ENCODE measurements at regions not wholly inside any gene's neighbourhood (a gene's known extent, or its start where the extent isn't known, plus 50 kb on each side); places are given as distances from the start of the nearest gene placed in this dataset.

DNA sequence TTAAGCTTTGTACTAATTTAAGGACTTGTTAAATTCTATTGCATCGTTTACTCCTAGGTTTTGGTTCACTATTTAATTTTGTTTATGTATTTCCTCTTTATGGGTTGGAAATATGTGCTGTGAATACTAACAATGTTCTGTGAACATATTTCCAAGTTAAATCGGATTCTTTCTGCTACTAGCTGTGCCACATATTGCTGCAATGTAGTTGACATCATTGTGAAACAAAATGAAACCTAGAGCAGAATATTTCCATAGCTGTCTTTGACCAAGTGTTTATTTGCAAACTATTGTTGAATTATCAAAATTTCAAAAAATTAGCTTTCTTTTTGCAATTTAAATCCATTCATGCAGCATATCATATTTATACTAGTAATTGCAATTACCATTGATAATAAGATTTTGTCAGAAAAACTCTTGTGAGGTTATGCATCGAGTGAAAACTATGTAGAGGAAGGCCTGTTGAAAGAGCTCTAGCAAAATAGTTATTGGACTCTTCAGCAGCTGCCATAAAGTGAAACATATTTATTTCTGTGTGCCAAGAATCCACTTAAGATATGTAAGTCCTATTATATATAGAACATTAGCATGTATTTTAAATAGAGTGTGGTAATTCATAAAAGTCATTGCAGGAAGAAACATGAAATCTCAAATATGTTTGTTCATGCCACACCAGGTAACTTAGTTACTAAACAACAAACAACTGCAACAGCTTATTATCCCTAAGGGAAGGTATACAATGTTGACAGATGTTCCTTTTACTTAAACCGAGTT is 575.1 kb downstream of the SLITRK6 start:
- no peaks in the 10 kb centered on the region for H3K9me3 ChIP-seq (ENCODE audit: low read depth)
- H3K4me1 ChIP-seq (ENCODE audit: insufficient read depth) = no peaks in the 10 kb centered on the region
- TF ChIP-seq EZH2 (IDR thresholded peaks at IDR 0.05; ENCODE audit: insufficient read depth, poor library complexity, severe bottlenecking) (no peak), EZH2phosphoT487 (IDR thresholded peaks at IDR 0.05; ENCODE audit: insufficient read depth, low read depth) (no peak)
- no peaks in the 10 kb centered on the region for H3K79me2 ChIP-seq (ENCODE audit: insufficient read depth)
- no peak overlapping the region for H3K9ac ChIP-seq
- WGBS, 2 experiments (ENCODE audit: low coverage in 1 of 2, low lambda C conversion rate in 2 of 2, missing lambda C conversion rate in 2 of 2) = 3 to 4% methylated on average over 4 of the region's 4 CpGs
- no peaks in the 10 kb centered on the region for H3K36me3 ChIP-seq (ENCODE audit: low read depth)
- no peaks in the 10 kb centered on the region for H4K20me1 ChIP-seq (ENCODE audit: insufficient read depth)
- DNase-seq = no peak
- no peak overlapping the region for H3K27ac ChIP-seq
- no peaks in the 10 kb centered on the region for H3K9me2 ChIP-seq (ENCODE audit: insufficient read depth)
- no peaks in the 10 kb centered on the region for H3F3A ChIP-seq (ENCODE audit: insufficient read depth)
- no peak overlapping the region for H3K4me2 ChIP-seq (ENCODE audit: unreplicated experiment)
- no peaks in the 10 kb centered on the region for H3K27me3 ChIP-seq (replicated peaks; ENCODE audit: insufficient read depth)
- no peak overlapping the region for H3K4me3 ChIP-seq
- in situ Hi-C loops (cut with MboI) = no loop called here
- no peak overlapping the region for H2AFZ ChIP-seq

DNA sequence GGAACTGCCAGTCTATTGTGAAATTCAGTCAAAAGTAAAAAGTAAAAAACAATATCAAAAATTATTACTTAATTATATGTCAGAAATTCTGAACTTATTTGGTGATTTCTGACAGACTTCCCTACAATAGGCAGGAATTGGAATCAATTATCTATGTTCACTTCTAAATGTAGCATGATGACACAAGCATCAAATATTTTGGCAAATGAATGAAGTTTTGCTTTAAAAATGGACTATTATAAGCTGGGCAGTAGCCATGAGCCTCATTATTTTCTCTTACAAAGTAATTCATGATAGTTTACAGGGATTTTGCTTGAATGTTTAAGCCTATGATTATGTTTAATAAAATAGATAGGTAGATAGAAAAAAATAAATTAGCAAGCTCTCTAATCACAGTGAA is 582.6 kb downstream of the SLITRK6 start:
- TF ChIP-seq EZH2 (IDR thresholded peaks at IDR 0.05; ENCODE audit: insufficient read depth, poor library complexity, severe bottlenecking) = no peak
- TF ChIP-seq EZH2phosphoT487 (IDR thresholded peaks at IDR 0.05; ENCODE audit: insufficient read depth, low read depth) = no peak
- H3K27ac ChIP-seq = no peak overlapping the region
- H3K9me3 ChIP-seq (ENCODE audit: low read depth) = no peaks in the 10 kb centered on the region
- H3K9ac ChIP-seq = no peak overlapping the region
- H3K27me3 ChIP-seq (replicated peaks; ENCODE audit: insufficient read depth) = no peaks in the 10 kb centered on the region
- in situ Hi-C loops (cut with MboI) = no loop called here
- H2AFZ ChIP-seq = no peak overlapping the region
- no peaks in the 10 kb centered on the region for H3K36me3 ChIP-seq (ENCODE audit: low read depth)
- H3K9me2 ChIP-seq (ENCODE audit: insufficient read depth) = no peaks in the 10 kb centered on the region
- no peaks in the 10 kb centered on the region for H4K20me1 ChIP-seq (ENCODE audit: insufficient read depth)
- no peak for DNase-seq
- no peaks in the 10 kb centered on the region for H3F3A ChIP-seq (ENCODE audit: insufficient read depth)
- no peaks in the 10 kb centered on the region for H3K79me2 ChIP-seq (ENCODE audit: insufficient read depth)
- no peak overlapping the region for H3K4me3 ChIP-seq
- no peaks in the 10 kb centered on the region for H3K4me1 ChIP-seq (ENCODE audit: insufficient read depth)
- H3K4me2 ChIP-seq (ENCODE audit: unreplicated experiment) = no peak overlapping the region

- Histone ChIP-seq H3K36me3 (ENCODE audit: low read depth) (no peaks in the 10 kb centered on the region), H3K4me1 (ENCODE audit: insufficient read depth) (no peaks in the 10 kb centered on the region), H3K79me2 (ENCODE audit: insufficient read depth) (no peaks in the 10 kb centered on the region), H3K4me3 (no peak overlapping the region), H4K20me1 (ENCODE audit: insufficient read depth) (no peaks in the 10 kb centered on the region), H2AFZ (no peak overlapping the region), H3K9me2 (ENCODE audit: insufficient read depth) (no peaks in the 10 kb centered on the region), H3F3A (ENCODE audit: insufficient read depth) (no peaks in the 10 kb centered on the region), H3K27me3 (replicated peaks; ENCODE audit: insufficient read depth) (no peaks in the 10 kb centered on the region), H3K27ac (no peak overlapping the region), H3K9ac (no peak overlapping the region), H3K9me3 (ENCODE audit: low read depth) (peaks cover 4% of the 10 kb centered on the region), H3K4me2 (ENCODE audit: unreplicated experiment) (no peak overlapping the region)
- WGBS, 2 experiments (ENCODE audit: low coverage in 1 of 2, low lambda C conversion rate in 2 of 2, missing lambda C conversion rate in 2 of 2) = 5 to 16% methylated on average over 2 of the region's 2 CpGs
- in situ Hi-C loops (cut with MboI) = no loop called here
- TF ChIP-seq EZH2 (IDR thresholded peaks at IDR 0.05; ENCODE audit: insufficient read depth, poor library complexity, severe bottlenecking) (no peak), EZH2phosphoT487 (IDR thresholded peaks at IDR 0.05; ENCODE audit: insufficient read depth, low read depth) (no peak)
- no peak for DNase-seq
Measured at GRCh38 chr13:85212692-85213091, 586.5 kb downstream of the SLITRK6 start.

DNA sequence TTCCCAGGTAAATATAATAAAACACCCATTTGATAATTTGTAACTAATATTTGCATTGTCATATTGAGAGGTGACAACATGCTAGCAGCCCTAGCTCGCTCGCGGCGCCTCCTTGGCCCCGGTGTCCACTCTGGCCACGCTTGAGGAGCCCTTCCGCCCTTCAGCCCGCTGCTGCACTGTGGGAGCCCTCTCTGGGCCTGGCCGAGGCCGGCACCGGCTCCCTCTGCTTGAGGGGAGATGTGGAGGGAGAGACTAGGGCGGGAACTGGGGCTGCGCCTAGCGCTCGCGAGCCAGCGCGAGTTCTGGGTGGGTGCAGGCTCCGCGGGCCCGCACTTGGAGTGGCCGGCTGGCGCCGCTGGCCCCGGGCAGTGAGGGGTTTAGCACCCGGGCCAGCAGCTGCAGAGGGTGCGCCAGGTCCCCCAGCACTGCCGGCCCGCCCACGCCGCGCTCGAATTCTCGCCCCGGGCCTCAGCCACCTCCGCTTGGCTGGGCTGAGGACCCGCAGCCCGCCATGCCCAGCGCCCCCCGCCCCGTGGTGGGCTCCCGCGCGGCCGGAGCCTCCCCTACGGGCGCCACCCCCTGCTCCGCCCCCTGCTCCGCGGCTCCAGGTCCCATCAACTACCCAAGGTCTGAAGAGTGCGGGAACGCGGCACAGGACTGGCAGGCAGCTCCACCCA is 594.4 kb downstream of the SLITRK6 start:
- WGBS, 2 experiments (ENCODE audit: low coverage in 1 of 2, low lambda C conversion rate in 2 of 2, missing lambda C conversion rate in 2 of 2) = 74 to 83% methylated on average over 18 to 44 of the region's 53 CpGs
- Histone ChIP-seq H3K9me2 (ENCODE audit: insufficient read depth) (no peaks in the 10 kb centered on the region), H3K27ac (no peak overlapping the region), H3K9ac (no peak overlapping the region), H3K27me3 (replicated peaks; ENCODE audit: insufficient read depth) (no peaks in the 10 kb centered on the region), H3K79me2 (ENCODE audit: insufficient read depth) (no peaks in the 10 kb centered on the region), H3K4me3 (no peak overlapping the region), H4K20me1 (ENCODE audit: insufficient read depth) (no peaks in the 10 kb centered on the region), H2AFZ (no peak overlapping the region), H3F3A (ENCODE audit: insufficient read depth) (no peaks in the 10 kb centered on the region), H3K4me2 (ENCODE audit: unreplicated experiment) (no peak overlapping the region), H3K4me1 (ENCODE audit: insufficient read depth) (no peaks in the 10 kb centered on the region), H3K36me3 (ENCODE audit: low read depth) (no peaks in the 10 kb centered on the region), H3K9me3 (ENCODE audit: low read depth) (no peaks in the 10 kb centered on the region)
- in situ Hi-C loops (cut with MboI) = no loop called here
- TF ChIP-seq EZH2 (IDR thresholded peaks at IDR 0.05; ENCODE audit: insufficient read depth, poor library complexity, severe bottlenecking) (no peak), EZH2phosphoT487 (IDR thresholded peaks at IDR 0.05; ENCODE audit: insufficient read depth, low read depth) (no peak)
- no peak for DNase-seq
